ENCODE measurements at regions not wholly inside any gene's neighbourhood (a gene's known extent, or its start where the extent isn't known, plus 50 kb on each side); places are given as distances from the start of the nearest gene placed in this dataset.

- POLR2A ChIA-PET, result no interaction called here
- TF ChIP-seq TEAD4 (IDR thresholded peaks at IDR 0.05; ENCODE audit: borderline replicate concordance, insufficient read depth) (no peak), RCOR1 (IDR thresholded peaks at IDR 0.05; ENCODE audit: low read length) (no peak), FOXM1 (IDR thresholded peaks at IDR 0.05; ENCODE audit: low read depth) (no peak), RXRA (IDR thresholded peaks at IDR 0.05; ENCODE audit: borderline replicate concordance, low read depth) (no peak), ELF1 (IDR thresholded peaks at IDR 0.05) (no peak), EZH2phosphoT487 (IDR thresholded peaks at IDR 0.05; ENCODE audit: borderline replicate concordance, low read depth) (no peak), YY1 (IDR thresholded peaks at IDR 0.05; ENCODE audit: low read depth) (no peak)
- H3K4me3 ChIP-seq (ENCODE audit: low read depth in 2 of 2, low read length in 1 of 2), result no peak overlapping the region
- H3K9me3 ChIP-seq, result no peaks in the 10 kb centered on the region
- H3K27me3 ChIP-seq (ENCODE audit: insufficient read depth), result peaks cover 10% of the 10 kb centered on the region; the same call in 1 of the 2 replicates
- H3F3A ChIP-seq (replicated peaks; ENCODE audit: insufficient read depth), result no peaks in the 10 kb centered on the region
- no peak overlapping the region for H3K27ac ChIP-seq (ENCODE audit: low read depth in 2 of 2, low read length in 1 of 2)
- no peak for DNase-seq
- H3K9ac ChIP-seq, result no peak overlapping the region
- no peaks in the 10 kb centered on the region for H3K36me3 ChIP-seq (replicated peaks in 1 of 2; ENCODE audit: control insufficient read depth in 1 of 2, insufficient read depth in 2 of 2, low read length in 1 of 2)
- no peaks in the 10 kb centered on the region for H4K20me1 ChIP-seq (ENCODE audit: insufficient read depth)
- H3K4me1 ChIP-seq (ENCODE audit: control insufficient read depth in 1 of 2, insufficient read depth in 2 of 2, low read depth in 1 of 2, low read length in 1 of 2), result no peaks in the 10 kb centered on the region
- CTCF ChIA-PET, result no interaction called here
- H3K4me2 ChIP-seq, result no peak overlapping the region
- no peaks in the 10 kb centered on the region for H3K9me2 ChIP-seq
- H2AFZ ChIP-seq (ENCODE audit: low read depth), result no peak overlapping the region
- no peaks in the 10 kb centered on the region for H3K79me2 ChIP-seq (ENCODE audit: insufficient read depth)
These were observed 326.7 kb downstream of the ATP23 start for GRCh38 chr12:58268069-58268468.

GRCh38 chr12:58269476-58269875 is 328.1 kb downstream of the ATP23 start:
- Histone ChIP-seq H3F3A (replicated peaks; ENCODE audit: insufficient read depth) (no peaks in the 10 kb centered on the region), H3K79me2 (ENCODE audit: insufficient read depth) (no peaks in the 10 kb centered on the region), H3K4me1 (ENCODE audit: control insufficient read depth in 1 of 2, insufficient read depth in 2 of 2, low read depth in 1 of 2, low read length in 1 of 2) (no peaks in the 10 kb centered on the region), H3K9ac (no peak overlapping the region), H3K27ac (ENCODE audit: low read depth in 2 of 2, low read length in 1 of 2) (no peak overlapping the region), H3K36me3 (replicated peaks in 1 of 2; ENCODE audit: control insufficient read depth in 1 of 2, insufficient read depth in 2 of 2, low read length in 1 of 2) (no peaks in the 10 kb centered on the region), H3K4me2 (no peak overlapping the region), H2AFZ (ENCODE audit: low read depth) (no peak overlapping the region), H4K20me1 (ENCODE audit: insufficient read depth) (no peaks in the 10 kb centered on the region), H3K9me2 (no peaks in the 10 kb centered on the region), H3K4me3 (ENCODE audit: low read depth in 2 of 2, low read length in 1 of 2) (no peak overlapping the region), H3K27me3 (ENCODE audit: insufficient read depth) (peaks cover 10% of the 10 kb centered on the region; the same call in 1 of the 2 replicates), H3K9me3 (no peaks in the 10 kb centered on the region)
- ChIA-PET POLR2A (no interaction called here), CTCF (interaction anchor here (1.4 kb wide), 1 partner anchor 271 kb away, joined by 4 read pairs; no protein-coding TSS in a partner anchor)
- DNase-seq, result no peak
- WGBS (ENCODE audit: low lambda C conversion rate), result 12% methylated on average over 2 of the region's 2 CpGs
- TF ChIP-seq TEAD4 (IDR thresholded peaks at IDR 0.05; ENCODE audit: borderline replicate concordance, insufficient read depth), result no peak
- no peak for TF ChIP-seq TCF12 (IDR thresholded peaks at IDR 0.05)
- no peak for TF ChIP-seq PBX3 (IDR thresholded peaks at IDR 0.05)
- no peak for TF ChIP-seq NFIC (IDR thresholded peaks at IDR 0.05; ENCODE audit: borderline replicate concordance)
- TF ChIP-seq ZBTB33 (IDR thresholded peaks at IDR 0.05; ENCODE audit: borderline replicate concordance, low read depth), result no peak
- no peak for TF ChIP-seq JUND (IDR thresholded peaks at IDR 0.05)
- no peak for TF ChIP-seq IRF3 (IDR thresholded peaks at IDR 0.05; ENCODE audit: low read depth, low read length)
- no peak for TF ChIP-seq RXRA (IDR thresholded peaks at IDR 0.05; ENCODE audit: borderline replicate concordance, low read depth)
- TF ChIP-seq SMC3 (IDR thresholded peaks at IDR 0.05; ENCODE audit: low read depth, low read length), result no peak
- TF ChIP-seq EP300 (IDR thresholded peaks at IDR 0.05; ENCODE audit: borderline replicate concordance in 1 of 2, low read depth in 1 of 2, low read length in 1 of 2), result no peak
- TF ChIP-seq ELF1 (IDR thresholded peaks at IDR 0.05), result no peak
- no peak for TF ChIP-seq MXI1 (IDR thresholded peaks at IDR 0.05; ENCODE audit: low read depth, low read length)
- no peak for TF ChIP-seq EZH2phosphoT487 (IDR thresholded peaks at IDR 0.05; ENCODE audit: borderline replicate concordance, low read depth)
- no peak for TF ChIP-seq FOXM1 (IDR thresholded peaks at IDR 0.05; ENCODE audit: low read depth)
- TF ChIP-seq FOXJ3 (CRISPR knock-in tag; IDR thresholded peaks at IDR 0.05), result no peak
